KMS-11 (cell line): ENCODE measurements at regions not wholly inside any gene's neighbourhood (a gene's known extent, or its start where the extent isn't known, plus 50 kb on each side); places are given as distances from the start of the nearest gene placed in this dataset.

Experiments used
- H2AFZ ChIP-seq: fragments of 200-600 bp; sonication (generic); 2 replicates; pipeline ENCODE4 v1.6.1; 2016; ENCODE audit warnings: antibody characterized with exemption, mixed run types, low read depth
- H3K27ac ChIP-seq: fragments of 200-600 bp; sonication (generic); 2 replicates; pipeline ENCODE4 v1.6.1; 2016; ENCODE audit warnings: mild to moderate bottlenecking, mixed run types
- H3K27me3 ChIP-seq: fragments of 200-600 bp; sonication (generic); 2 replicates; pipeline ENCODE4 v1.6.1; 2017; ENCODE audit warnings: mild to moderate bottlenecking, low read depth, mixed run types, moderate library complexity; ENCODE audit not compliant: insufficient read depth
- H3K36me3 ChIP-seq: fragments of 200-600 bp; sonication (generic); 2 replicates; pipeline ENCODE4 v1.6.1; 2017; ENCODE audit warnings: mild to moderate bottlenecking, mixed run types; ENCODE audit not compliant: insufficient read depth
- H3K4me1 ChIP-seq: fragments of 200-600 bp; sonication (generic); 2 replicates; pipeline ENCODE4 v1.6.1; 2016; ENCODE audit warnings: mild to moderate bottlenecking, low read depth, mixed run types; ENCODE audit not compliant: poor library complexity, severe bottlenecking
- H3K4me2 ChIP-seq: fragments of 200-600 bp; sonication (generic); 2 replicates; pipeline ENCODE4 v1.7.0; 2016; ENCODE audit warnings: mild to moderate bottlenecking, mixed run types
- H3K4me3 ChIP-seq: fragments of 200-600 bp; sonication (generic); IDR thresholded peaks from 2 replicates; pipeline ENCODE4 v1.6.1; 2017; ENCODE audit warnings: low read depth, low read length, mixed read lengths; ENCODE audit not compliant: insufficient read depth
- H3K79me2 ChIP-seq: fragments of 200-600 bp; sonication (generic); 2 replicates; pipeline ENCODE4 v1.6.1; 2016; ENCODE audit warnings: low read depth, mixed run types; ENCODE audit not compliant: insufficient read depth
- H3K9ac ChIP-seq: fragments of 200-600 bp; sonication (generic); 2 replicates; pipeline ENCODE4 v1.6.1; 2016; ENCODE audit warnings: mild to moderate bottlenecking, mixed run types
- H4K20me1 ChIP-seq: fragments of 200-600 bp; sonication (generic); 2 replicates; pipeline ENCODE4 v1.6.1; 2016; ENCODE audit warnings: mild to moderate bottlenecking, mixed run types; ENCODE audit not compliant: insufficient read depth
- TF ChIP-seq, protein P1 (sequence below): fragments of 200-600 bp; sonication (generic); conservative IDR thresholded peaks from 2 replicates; pipeline ENCODE4 v1.6.1; 2017; ENCODE audit warnings: low read depth, mild to moderate bottlenecking, antibody characterized with exemption, low read length, moderate library complexity, mixed read lengths

DNA sequence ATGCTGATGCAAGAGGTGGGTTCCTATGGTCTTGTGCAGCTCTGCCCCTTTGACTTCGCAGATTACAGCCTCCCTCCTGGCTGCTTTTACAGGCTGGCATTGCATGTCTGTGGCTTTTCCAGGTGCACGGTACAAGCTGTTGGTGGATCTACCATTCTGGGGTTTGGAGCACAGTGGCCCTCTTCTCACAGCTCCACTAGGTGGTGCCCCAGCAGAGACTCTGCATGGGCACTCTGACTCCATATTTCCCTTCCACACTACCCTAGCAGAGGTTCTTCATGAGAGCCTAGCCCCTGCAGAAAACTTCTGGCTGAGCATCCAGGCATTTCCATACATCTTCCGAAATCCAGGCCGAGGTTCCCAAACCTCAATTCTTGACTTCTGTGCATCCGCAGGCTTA is 989.0 kb downstream of the PLA2G4A start:
- Histone ChIP-seq H3K79me2 (no peaks in the 10 kb centered on the region), H3K4me1 (no peaks in the 10 kb centered on the region), H2AFZ (no peak overlapping the region), H3K27me3 (no peaks in the 10 kb centered on the region), H4K20me1 (no peaks in the 10 kb centered on the region), H3K4me2 (no peak overlapping the region), H3K9ac (no peak overlapping the region), H3K4me3 (no peak overlapping the region), H3K27ac (no peak overlapping the region), H3K36me3 (no peaks in the 10 kb centered on the region)
- TF ChIP-seq, protein P1, sequence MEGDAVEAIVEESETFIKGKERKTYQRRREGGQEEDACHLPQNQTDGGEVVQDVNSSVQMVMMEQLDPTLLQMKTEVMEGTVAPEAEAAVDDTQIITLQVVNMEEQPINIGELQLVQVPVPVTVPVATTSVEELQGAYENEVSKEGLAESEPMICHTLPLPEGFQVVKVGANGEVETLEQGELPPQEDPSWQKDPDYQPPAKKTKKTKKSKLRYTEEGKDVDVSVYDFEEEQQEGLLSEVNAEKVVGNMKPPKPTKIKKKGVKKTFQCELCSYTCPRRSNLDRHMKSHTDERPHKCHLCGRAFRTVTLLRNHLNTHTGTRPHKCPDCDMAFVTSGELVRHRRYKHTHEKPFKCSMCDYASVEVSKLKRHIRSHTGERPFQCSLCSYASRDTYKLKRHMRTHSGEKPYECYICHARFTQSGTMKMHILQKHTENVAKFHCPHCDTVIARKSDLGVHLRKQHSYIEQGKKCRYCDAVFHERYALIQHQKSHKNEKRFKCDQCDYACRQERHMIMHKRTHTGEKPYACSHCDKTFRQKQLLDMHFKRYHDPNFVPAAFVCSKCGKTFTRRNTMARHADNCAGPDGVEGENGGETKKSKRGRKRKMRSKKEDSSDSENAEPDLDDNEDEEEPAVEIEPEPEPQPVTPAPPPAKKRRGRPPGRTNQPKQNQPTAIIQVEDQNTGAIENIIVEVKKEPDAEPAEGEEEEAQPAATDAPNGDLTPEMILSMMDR: no peak; the same call in 1 of the 2 replicates

DNA sequence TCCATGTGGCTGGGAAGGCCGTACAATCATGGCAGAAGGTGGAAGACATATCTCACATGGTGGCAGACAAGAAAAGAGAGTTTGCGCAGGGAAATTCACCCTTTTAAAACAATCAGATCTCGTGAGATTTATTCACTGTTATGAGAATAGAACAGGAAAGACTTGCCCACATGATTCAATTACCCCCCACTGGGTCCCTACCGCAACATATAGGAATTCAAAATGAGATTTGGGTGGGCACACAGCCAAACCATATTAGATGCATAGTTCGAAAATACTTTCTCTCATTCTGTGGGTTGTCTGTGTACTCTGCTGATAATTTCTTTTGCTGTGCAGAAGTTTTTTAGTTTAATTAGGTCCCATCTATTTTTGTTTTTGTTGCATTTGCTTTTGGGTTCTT is 990.3 kb downstream of the PLA2G4A start:
- Histone ChIP-seq H3K4me1 (no peaks in the 10 kb centered on the region), H2AFZ (no peak overlapping the region), H3K4me3 (no peak overlapping the region), H4K20me1 (no peaks in the 10 kb centered on the region), H3K27me3 (no peaks in the 10 kb centered on the region), H3K4me2 (no peak overlapping the region), H3K79me2 (no peaks in the 10 kb centered on the region), H3K36me3 (no peaks in the 10 kb centered on the region), H3K9ac (no peak overlapping the region), H3K27ac (no peak overlapping the region)
- TF ChIP-seq, protein P1: no peak

DNA sequence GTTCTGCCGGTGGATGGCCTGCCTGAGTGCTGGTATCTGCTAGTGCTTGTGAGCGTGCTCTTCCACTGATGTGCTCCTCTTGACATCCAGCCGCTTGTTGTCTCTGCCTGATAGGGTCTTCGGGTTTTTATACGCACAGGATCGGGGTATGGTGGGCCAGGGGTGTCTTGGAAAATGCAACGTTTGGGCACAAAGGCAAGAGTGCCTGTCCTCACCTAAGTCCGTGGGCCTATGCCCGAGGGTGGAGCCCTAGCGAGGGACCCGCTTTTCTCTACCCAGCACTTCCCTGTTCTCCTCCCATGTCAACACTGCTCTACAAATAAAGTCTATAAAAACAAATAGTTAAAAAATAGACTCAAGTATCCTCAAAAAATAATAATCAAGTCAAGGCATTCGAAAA is 1007.8 kb downstream of the PLA2G4A start:
- TF ChIP-seq, protein P1: no peak
- no peaks in the 10 kb centered on the region for H3K27me3 ChIP-seq
- H3K79me2 ChIP-seq: no peaks in the 10 kb centered on the region
- no peaks in the 10 kb centered on the region for H3K4me1 ChIP-seq
- no peaks in the 10 kb centered on the region for H4K20me1 ChIP-seq
- no peak overlapping the region for H3K9ac ChIP-seq
- no peak overlapping the region for H3K4me2 ChIP-seq
- H3K36me3 ChIP-seq: no peaks in the 10 kb centered on the region
- H2AFZ ChIP-seq: no peak overlapping the region
- no peak overlapping the region for H3K27ac ChIP-seq
- H3K4me3 ChIP-seq: no peak overlapping the region

DNA sequence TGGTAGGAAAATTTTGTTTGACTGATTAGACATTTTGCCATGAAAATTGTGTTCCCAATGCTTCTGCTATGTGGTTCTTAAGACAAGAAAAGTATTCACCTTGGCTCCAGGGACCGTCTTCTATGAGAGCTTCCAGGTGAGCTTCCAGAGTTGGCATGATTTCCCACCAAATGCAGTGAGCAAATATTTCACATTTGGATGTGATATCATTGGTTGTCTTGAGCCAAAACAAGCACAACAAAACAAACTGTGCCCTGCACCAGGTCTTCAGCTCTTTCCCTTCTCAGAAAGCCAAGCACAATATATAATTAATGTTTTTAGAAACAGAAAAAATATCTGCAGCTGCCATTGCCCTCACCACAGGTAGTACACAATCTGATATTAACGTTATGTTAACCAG is 1009.0 kb downstream of the PLA2G4A start:
- no peak overlapping the region for H3K27ac ChIP-seq
- H2AFZ ChIP-seq: no peak overlapping the region
- no peaks in the 10 kb centered on the region for H4K20me1 ChIP-seq
- no peaks in the 10 kb centered on the region for H3K79me2 ChIP-seq
- no peak overlapping the region for H3K4me2 ChIP-seq
- H3K4me1 ChIP-seq: no peaks in the 10 kb centered on the region
- TF ChIP-seq, protein P1: no peak
- no peak overlapping the region for H3K9ac ChIP-seq
- no peak overlapping the region for H3K4me3 ChIP-seq
- no peaks in the 10 kb centered on the region for H3K27me3 ChIP-seq
- no peaks in the 10 kb centered on the region for H3K36me3 ChIP-seq
